ENCODE measurements at regions not wholly inside any gene's neighbourhood (a gene's known extent, or its start where the extent isn't known, plus 50 kb on each side); places are given as distances from the start of the nearest gene placed in this dataset.

GRCh38 chr14:99347561-99347960 is 75.6 kb upstream of the BCL11B start:
- no peaks in the 10 kb centered on the region for H3K36me3 ChIP-seq
- H3K4me1 ChIP-seq, result no peaks in the 10 kb centered on the region
- 86 to 89% (median 88%) methylated on average over 9 of the region's 9 CpGs for WGBS, 4 donors
- no peak for TF ChIP-seq POLR2A (IDR thresholded peaks at IDR 0.05)
- TF ChIP-seq, protein P1, sequence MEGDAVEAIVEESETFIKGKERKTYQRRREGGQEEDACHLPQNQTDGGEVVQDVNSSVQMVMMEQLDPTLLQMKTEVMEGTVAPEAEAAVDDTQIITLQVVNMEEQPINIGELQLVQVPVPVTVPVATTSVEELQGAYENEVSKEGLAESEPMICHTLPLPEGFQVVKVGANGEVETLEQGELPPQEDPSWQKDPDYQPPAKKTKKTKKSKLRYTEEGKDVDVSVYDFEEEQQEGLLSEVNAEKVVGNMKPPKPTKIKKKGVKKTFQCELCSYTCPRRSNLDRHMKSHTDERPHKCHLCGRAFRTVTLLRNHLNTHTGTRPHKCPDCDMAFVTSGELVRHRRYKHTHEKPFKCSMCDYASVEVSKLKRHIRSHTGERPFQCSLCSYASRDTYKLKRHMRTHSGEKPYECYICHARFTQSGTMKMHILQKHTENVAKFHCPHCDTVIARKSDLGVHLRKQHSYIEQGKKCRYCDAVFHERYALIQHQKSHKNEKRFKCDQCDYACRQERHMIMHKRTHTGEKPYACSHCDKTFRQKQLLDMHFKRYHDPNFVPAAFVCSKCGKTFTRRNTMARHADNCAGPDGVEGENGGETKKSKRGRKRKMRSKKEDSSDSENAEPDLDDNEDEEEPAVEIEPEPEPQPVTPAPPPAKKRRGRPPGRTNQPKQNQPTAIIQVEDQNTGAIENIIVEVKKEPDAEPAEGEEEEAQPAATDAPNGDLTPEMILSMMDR (IDR thresholded peaks at IDR 0.05), result no peak
- no peak overlapping the region for H3K4me3 ChIP-seq
- no peak overlapping the region for H3K27ac ChIP-seq
- intact Hi-C loops (cut with DNase I), result no loop called here
- H3K27me3 ChIP-seq, result peaks cover 0 to 4% (median 0%) of the 10 kb centered on the region in 9 donors
- H3K9me3 ChIP-seq, result no peaks in the 10 kb centered on the region
- DNase-seq (no peak), ATAC-seq (no peak)

DNA sequence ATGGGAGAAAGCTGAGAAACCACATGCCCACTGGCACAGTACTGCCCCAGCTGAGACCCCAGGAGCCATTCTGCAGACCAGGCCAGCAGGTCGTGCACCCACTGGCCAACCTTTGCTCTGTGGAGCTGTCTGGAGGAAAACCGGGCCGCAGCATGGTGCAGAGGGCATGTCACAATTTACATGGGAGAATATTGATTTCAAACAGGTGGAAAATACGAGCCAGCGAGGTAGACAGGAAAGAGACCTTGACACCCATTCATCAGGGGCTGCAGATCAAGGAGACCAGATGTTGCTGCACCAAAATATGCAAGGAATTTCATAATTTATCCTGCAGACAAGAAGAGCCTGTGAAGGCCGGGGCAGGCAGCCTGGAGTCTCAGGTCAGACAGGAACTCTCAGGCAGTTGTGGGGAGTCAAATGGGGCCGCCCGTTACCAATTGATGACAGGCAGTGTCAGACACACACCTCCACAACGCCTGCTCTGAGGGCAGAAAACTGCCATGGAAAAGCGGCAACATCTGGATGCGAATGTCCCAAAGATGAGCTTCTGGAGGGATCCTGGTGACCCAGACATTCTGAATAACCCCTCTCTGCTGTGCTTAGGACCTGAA is 74.6 kb upstream of the BCL11B start:
- intact Hi-C loops (cut with DNase I), result no loop called here
- 59 to 68% (median 65%) methylated on average over 11 of the region's 11 CpGs for WGBS, 4 donors
- Histone ChIP-seq H3K27me3 (peaks cover 0 to 4% (median 0%) of the 10 kb centered on the region in 9 donors), H3K4me3 (no peak overlapping the region), H3K9me3 (no peaks in the 10 kb centered on the region), H3K36me3 (no peaks in the 10 kb centered on the region), H3K27ac (no peak overlapping the region), H3K4me1 (no peaks in the 10 kb centered on the region)
- ATAC-seq (no peak), DNase-seq (no peak)
- TF ChIP-seq, protein P1 (IDR thresholded peaks at IDR 0.05), result no peak
- no peak for TF ChIP-seq POLR2A (IDR thresholded peaks at IDR 0.05)

- 81 to 88% (median 84%) methylated on average over 6 to 7 of the region's 7 CpGs for WGBS, 4 donors
Measured at GRCh38 chr14:99345472-99345871, 73.5 kb upstream of the BCL11B start.

GRCh38 chr14:99344051-99344758 is 72.2 kb upstream of the BCL11B start:
- TF ChIP-seq, protein P1 (IDR thresholded peaks at IDR 0.05), result no peak
- TF ChIP-seq POLR2A (IDR thresholded peaks at IDR 0.05), result no peak
- intact Hi-C loops (cut with DNase I), result no loop called here
- no peaks in the 10 kb centered on the region for H3K4me1 ChIP-seq
- ATAC-seq (no peak), DNase-seq (no peak)
- no peak overlapping the region for H3K27ac ChIP-seq
- peaks cover 0 to 6% (median 0%) of the 10 kb centered on the region in 12 donors for H3K9me3 ChIP-seq
- no peak overlapping the region for H3K4me3 ChIP-seq
- H3K27me3 ChIP-seq, result peaks cover 0 to 9% (median 0%) of the 10 kb centered on the region in 9 donors
- no peaks in the 10 kb centered on the region for H3K36me3 ChIP-seq
- 85 to 89% (median 88%) methylated on average over 20 of the region's 20 CpGs for WGBS, 4 donors

More at GRCh38 chr14:99345472-99345871, 73.5 kb upstream of the BCL11B start:
- DNase-seq (no peak), ATAC-seq (no peak)
- H3K27me3 ChIP-seq, result peaks cover 0 to 4% (median 0%) of the 10 kb centered on the region in 9 donors
- TF ChIP-seq, protein P1 (IDR thresholded peaks at IDR 0.05), result no peak
- TF ChIP-seq POLR2A (IDR thresholded peaks at IDR 0.05), result no peak
- H3K4me1 ChIP-seq, result no peaks in the 10 kb centered on the region
- no peak overlapping the region for H3K27ac ChIP-seq
- H3K4me3 ChIP-seq, result no peak overlapping the region
- H3K9me3 ChIP-seq, result no peaks in the 10 kb centered on the region
- H3K36me3 ChIP-seq, result no peaks in the 10 kb centered on the region
- intact Hi-C loops (cut with DNase I), result no loop called here
